IMR-90 (cell line): ENCODE measurements at regions not wholly inside any gene's neighbourhood (a gene's known extent, or its start where the extent isn't known, plus 50 kb on each side); places are given as distances from the start of the nearest gene placed in this dataset.

Experiments
- ATAC-seq: fragments of 200-7000 bp; cut with Tn5 transposase; 2 replicates; pipeline ENCODE4 v1.9.1; 2020; ENCODE audit warnings: low read depth, mild to moderate bottlenecking, moderate library complexity
- BruUV-seq: library from RNA; stranded (reverse); fragments of 400-500 nt; replicated peaks from 2 replicates; lab custom pipeline; 2021; lab: Mats Ljungman, UMichigan
- CTCF ChIA-PET: fragments of 300-600 bp; formaldehyde crosslinking; extraction: SDS; loops from one replicate; lab custom pipeline; 2021; ENCODE audit warnings: antibody characterized with exemption; lab: Yijun Ruan, JAX
- POLR2A ChIA-PET: fragments of 300-600 bp; sonication (Branson Sonifier 250); formaldehyde crosslinking; loops from one replicate; lab custom pipeline; 2022; ENCODE audit warnings: antibody characterized with exemption; ENCODE audit not compliant: unreplicated experiment; lab: Charles Lee
- DNase-seq: peaks from one replicate; pipeline ENCODE4 v3.0.0; 2013
- H2AFZ ChIP-seq: replicated peaks from 2 replicates; pipeline ENCODE3; 2013; ENCODE audit warnings: low read length, mild to moderate bottlenecking; ENCODE audit not compliant: poor library complexity
- H2AK5ac ChIP-seq: 2 replicates; pipeline ENCODE4 v1.6.1; 2013; ENCODE audit warnings: low read depth, low read length, inconsistent platforms
- H2AK9ac ChIP-seq: replicated peaks from 2 replicates; pipeline ENCODE3; 2013; ENCODE audit warnings: mild to moderate bottlenecking, low read depth, low read length, moderate library complexity; ENCODE audit not compliant: poor library complexity
- H2BK120ac ChIP-seq: 2 replicates; pipeline ENCODE4 v1.6.1; 2013; ENCODE audit warnings: low read depth, low read length, inconsistent platforms
- H2BK15ac ChIP-seq: 3 replicates; pipeline ENCODE4 v1.6.1; 2013; ENCODE audit warnings: low read depth, low read length, inconsistent platforms
- H2BK20ac ChIP-seq: 2 replicates; pipeline ENCODE4 v1.6.1; 2013; ENCODE audit warnings: low read depth, mild to moderate bottlenecking, inconsistent platforms, low read length, moderate library complexity
- H2BK5ac ChIP-seq: 2 replicates; pipeline ENCODE4 v1.6.1; 2013; ENCODE audit warnings: mild to moderate bottlenecking, low read depth, low read length, inconsistent platforms; ENCODE audit not compliant: poor library complexity, severe bottlenecking
- H3K14ac ChIP-seq: replicated peaks from 2 replicates; pipeline ENCODE4 v1.6.1; 2013; ENCODE audit warnings: low read depth, low read length, inconsistent platforms
- H3K18ac ChIP-seq: 2 replicates; pipeline ENCODE4 v1.6.1; 2013; ENCODE audit warnings: low read depth, low read length, control low read depth
- H3K23ac ChIP-seq: 2 replicates; pipeline ENCODE4 v1.6.1; 2013; ENCODE audit warnings: low read depth, low read length, inconsistent platforms
- H3K27ac ChIP-seq: 2 replicates; pipeline ENCODE4 v1.5.1; 2013; ENCODE audit warnings: mild to moderate bottlenecking, control low read depth, low read length; ENCODE audit not compliant: insufficient read depth
- H3K27me3 ChIP-seq: 2 replicates; pipeline ENCODE4 v1.6.1; 2013; ENCODE audit warnings: low read length; ENCODE audit not compliant: control insufficient read depth, insufficient read depth
- H3K36me3 ChIP-seq: 2 replicates; pipeline ENCODE4 v1.6.1; 2013; ENCODE audit warnings: low read length, mixed read lengths; ENCODE audit not compliant: control insufficient read depth, insufficient read depth
- H3K4ac ChIP-seq: 2 replicates; pipeline ENCODE4 v1.6.1; 2013; ENCODE audit warnings: low read depth, low read length, inconsistent platforms
- H3K4me1 ChIP-seq: 2 replicates; pipeline ENCODE4 v1.6.1; 2013; ENCODE audit warnings: low read length, mixed read lengths; ENCODE audit not compliant: control insufficient read depth, insufficient read depth
- H3K4me2 ChIP-seq: 2 replicates; pipeline ENCODE4 v1.6.1; 2013; ENCODE audit warnings: low read depth, mild to moderate bottlenecking, control low read depth, low read length, moderate library complexity
- H3K4me3 ChIP-seq: 2 replicates; pipeline ENCODE4 v1.5.1; 2013; ENCODE audit warnings: low read depth, mild to moderate bottlenecking, control low read depth, low read length, moderate library complexity; ENCODE audit not compliant: insufficient read depth
- H3K56ac ChIP-seq: 2 replicates; pipeline ENCODE4 v1.6.1; 2013; ENCODE audit warnings: low read length, inconsistent platforms; ENCODE audit not compliant: insufficient read depth; ENCODE audit errors: extremely low read depth
- H3K79me1 ChIP-seq, 2 experiments: 2 replicates each; pipeline ENCODE4 v1.6.1; 2013; ENCODE audit warnings: low read length in 2 of 2, inconsistent platforms in 1 of 2, low read depth in 1 of 2
- H3K9ac ChIP-seq: 2 replicates; pipeline ENCODE4 v1.6.1; 2013; ENCODE audit warnings: low read depth, low read length, control low read depth
- H3K9me1 ChIP-seq: 2 replicates; pipeline ENCODE4 v1.6.1; 2013; ENCODE audit warnings: low read length, inconsistent platforms; ENCODE audit not compliant: insufficient read depth
- H3K9me3 ChIP-seq: 2 replicates; pipeline ENCODE4 v1.6.1; 2013; ENCODE audit warnings: low read length; ENCODE audit not compliant: control insufficient read depth, insufficient read depth
- H4K20me1 ChIP-seq: 2 replicates; pipeline ENCODE4 v1.6.1; 2013; ENCODE audit warnings: low read length, inconsistent platforms; ENCODE audit not compliant: insufficient read depth
- H4K5ac ChIP-seq: 2 replicates; pipeline ENCODE4 v1.6.1; 2013; ENCODE audit warnings: mild to moderate bottlenecking, low read depth, low read length, control low read depth
- H4K8ac ChIP-seq, 2 experiments: 2 replicates each; pipeline ENCODE4 v1.6.1; 2013; ENCODE audit warnings: low read depth in 2 of 2, low read length in 2 of 2, control low read depth in 1 of 2, inconsistent platforms in 1 of 2
- H4K91ac ChIP-seq: 2 replicates; pipeline ENCODE4 v1.6.1; 2013; ENCODE audit warnings: low read depth, low read length, inconsistent platforms; ENCODE audit not compliant: insufficient read depth
- BHLHE40 ChIP-seq: fragments of 150-350 bp; IDR thresholded peaks from 2 replicates; pipeline ENCODE4 v1.6.1; 2016; ENCODE audit warnings: mild to moderate bottlenecking, low read depth, low read length
- CEBPB ChIP-seq: IDR thresholded peaks from 2 replicates; pipeline ENCODE4 v1.6.1; 2012; ENCODE audit warnings: low read depth, low read length, improper control_type of control experiment
- CHD1 ChIP-seq: IDR thresholded peaks from 2 replicates; pipeline ENCODE4 v1.6.1; 2012; ENCODE audit warnings: low read depth, low read length, improper control_type of control experiment
- CTCF ChIP-seq: conservative IDR thresholded peaks from 2 replicates; pipeline ENCODE4 v1.5.1; 2012; ENCODE audit warnings: mild to moderate bottlenecking, low read depth, low read length, improper control_type of control experiment
- FOS ChIP-seq: fragments of 150-350 bp; IDR thresholded peaks from 2 replicates; pipeline ENCODE4 v1.6.1; 2016; ENCODE audit warnings: low read depth, low read length
- MXI1 ChIP-seq: IDR thresholded peaks from 2 replicates; pipeline ENCODE4 v1.6.1; 2012; ENCODE audit warnings: low read depth, mild to moderate bottlenecking, low read length, moderate library complexity, borderline replicate concordance
- NFE2L2 ChIP-seq: fragments of 150-350 bp; IDR thresholded peaks from 2 replicates; pipeline ENCODE4 v1.6.1; 2016; ENCODE audit warnings: low read depth, mild to moderate bottlenecking, low read length
- POLR2A ChIP-seq: IDR thresholded peaks from 2 replicates; pipeline ENCODE4 v1.6.1; 2012; ENCODE audit warnings: mild to moderate bottlenecking, low read depth, low read length
- RAD21 ChIP-seq: IDR thresholded peaks from 2 replicates; pipeline ENCODE4 v1.6.1; 2012; ENCODE audit warnings: low read length, improper control_type of control experiment
- RCOR1 ChIP-seq: IDR thresholded peaks from 2 replicates; pipeline ENCODE4 v1.6.1; 2012; ENCODE audit warnings: mild to moderate bottlenecking, low read length, improper control_type of control experiment; ENCODE audit not compliant: insufficient replicate concordance
- RFX5 ChIP-seq: IDR thresholded peaks from 2 replicates; pipeline ENCODE4 v1.8.0; 2012; ENCODE audit warnings: low read depth, mild to moderate bottlenecking, low read length, moderate library complexity
- SMC3 ChIP-seq: fragments of 150-350 bp; IDR thresholded peaks from 2 replicates; pipeline ENCODE4 v1.6.1; 2016; ENCODE audit warnings: low read depth, mild to moderate bottlenecking, antibody characterized with exemption, low read length, moderate library complexity
- USF2 ChIP-seq: fragments of 150-350 bp; IDR thresholded peaks from 2 replicates; pipeline ENCODE4 v1.6.1; 2017; ENCODE audit warnings: mild to moderate bottlenecking, antibody characterized with exemption, low read length, low read depth
- WGBS, 2 experiments: methylation state at CpG; one replicate each; pipeline versions ENCODE4 v1.1.5 to v1.1.7; 2013; ENCODE audit warnings: missing lambda C conversion rate in 2 of 2; ENCODE audit not compliant: insufficient read length in 1 of 2; ENCODE audit errors: extremely low coverage in 2 of 2; 5-methylcytosine and 5-hydroxymethylcytosine counted together
- dilution Hi-C: fragments of 300-500 bp; cut with HindIII; formaldehyde crosslinking; loops from one replicate; pipeline ENCODE4 v1.14.3; 2018; ENCODE audit warnings: low sequenced_read_pairs; ENCODE audit not compliant: unreplicated experiment
- in situ Hi-C: fragments of 300-500 bp; cut with MboI; formaldehyde crosslinking; loops from 3 replicates; pipeline ENCODE4 v1.14.3; 2019; ENCODE audit warnings: low sequenced_read_pairs, inconsistent platforms, mixed read lengths
- intact Hi-C: fragments of 100-400 bp; cut with micrococcal nuclease; formaldehyde crosslinking; loops from 2 replicates; pipeline ENCODE4 v1.10.0; 2022

GRCh38 chr7:22013711-22014110 is 68.0 kb upstream of the CDCA7L start:
- no peak overlapping the region for H4K5ac ChIP-seq
- H4K20me1 ChIP-seq: no peaks in the 10 kb centered on the region
- ATAC-seq: no peak
- H3K4ac ChIP-seq: no peak overlapping the region
- no TSS peak for BruUV-seq
- H3K9me3 ChIP-seq: no peaks in the 10 kb centered on the region
- H3K9ac ChIP-seq: no peak overlapping the region
- WGBS, 2 experiments: no CpG with 5 or more reads among the region's 4 CpGs
- H2AFZ ChIP-seq: no peak overlapping the region
- H4K91ac ChIP-seq: no peak overlapping the region
- H3K23ac ChIP-seq: no peak overlapping the region
- POLR2A ChIA-PET: no interaction called here
- H3K4me2 ChIP-seq: no peak overlapping the region
- H3K14ac ChIP-seq: no peak overlapping the region
- no peak overlapping the region for H3K18ac ChIP-seq
- in situ Hi-C loops: no loop called here
- H2BK120ac ChIP-seq: no peak overlapping the region
- H3K4me3 ChIP-seq: no peak overlapping the region
- H2BK15ac ChIP-seq: no peak overlapping the region
- no peaks in the 10 kb centered on the region for H3K9me1 ChIP-seq
- H4K8ac ChIP-seq: no peak overlapping the region
- H3K4me1 ChIP-seq: no peaks in the 10 kb centered on the region
- no peaks in the 10 kb centered on the region for H3K36me3 ChIP-seq
- H2BK5ac ChIP-seq: no peak overlapping the region
- H3K27ac ChIP-seq: no peak overlapping the region
- no peak for TF ChIP-seq RAD21
- no peak for TF ChIP-seq CEBPB
- TF ChIP-seq CHD1: no peak
- TF ChIP-seq SMC3: no peak
- no peak for TF ChIP-seq NFE2L2
- no peak for TF ChIP-seq USF2
- no peak for TF ChIP-seq RCOR1
- no peak for TF ChIP-seq RFX5
- TF ChIP-seq CTCF: no peak
- no peak for TF ChIP-seq FOS
- no peak for TF ChIP-seq MXI1
- TF ChIP-seq BHLHE40: no peak
- no peak for TF ChIP-seq POLR2A
- no peak overlapping the region for H2AK9ac ChIP-seq
- no peak overlapping the region for H3K56ac ChIP-seq
- dilution Hi-C loops: no loop called here
- 0 out of 2 replicates have a peak, but pooled peaks cover 1% of the 10 kb centered on the region for H3K27me3 ChIP-seq
- no peaks in the 10 kb centered on the region for H3K79me1 ChIP-seq
- no peak for DNase-seq
- CTCF ChIA-PET: no interaction called here
- H2BK20ac ChIP-seq: no peak overlapping the region
- H2AK5ac ChIP-seq: no peak overlapping the region
- intact Hi-C loops: no loop called here
